GM18951 (cell line): ENCODE measurements at regions not wholly inside any gene's neighbourhood (a gene's known extent, or its start where the extent isn't known, plus 50 kb on each side); places are given as distances from the start of the nearest gene placed in this dataset.

Source experiments
- POLR2A ChIP-seq: IDR thresholded peaks from 4 replicates; pipeline ENCODE4 v1.6.1; 2011; ENCODE audit warnings: mild to moderate bottlenecking; ENCODE audit not compliant: insufficient read length, insufficient read depth; ENCODE audit errors: extremely low read depth
- in situ Hi-C: fragments of 300-500 bp; cut with MboI; formaldehyde crosslinking; loops from one replicate; pipeline ENCODE4 v1.12.0; 2022; ENCODE audit warnings: low sequenced_read_pairs, mixed read lengths, inconsistent platforms; ENCODE audit not compliant: unreplicated experiment

DNA sequence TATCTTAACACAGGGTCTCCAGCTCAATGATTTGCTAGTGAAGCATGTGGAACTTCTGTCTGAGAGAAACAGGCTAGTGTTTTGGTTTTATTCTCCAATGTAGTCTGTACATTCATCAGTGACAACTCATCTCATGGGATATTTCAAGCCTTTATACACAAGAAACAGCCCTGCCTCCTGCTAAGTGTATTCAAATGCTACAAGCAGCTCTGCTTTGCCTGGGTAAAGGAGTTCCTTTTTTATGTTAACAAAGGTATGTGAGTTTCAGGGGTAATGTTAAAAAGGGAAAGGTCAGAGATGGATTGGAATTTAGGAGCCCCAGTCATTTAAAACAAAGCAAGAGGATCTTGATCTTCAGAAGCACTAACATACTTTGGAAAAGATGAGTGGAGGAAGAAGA, 498.7 kb downstream of the ISL1 start:
- in situ Hi-C loops, result no loop called here
- no peak for TF ChIP-seq POLR2A

GRCh38 chr5:51882647-51883046, 499.4 kb downstream of the ISL1 start:
- in situ Hi-C loops, result no loop called here
- no peak for TF ChIP-seq POLR2A

DNA sequence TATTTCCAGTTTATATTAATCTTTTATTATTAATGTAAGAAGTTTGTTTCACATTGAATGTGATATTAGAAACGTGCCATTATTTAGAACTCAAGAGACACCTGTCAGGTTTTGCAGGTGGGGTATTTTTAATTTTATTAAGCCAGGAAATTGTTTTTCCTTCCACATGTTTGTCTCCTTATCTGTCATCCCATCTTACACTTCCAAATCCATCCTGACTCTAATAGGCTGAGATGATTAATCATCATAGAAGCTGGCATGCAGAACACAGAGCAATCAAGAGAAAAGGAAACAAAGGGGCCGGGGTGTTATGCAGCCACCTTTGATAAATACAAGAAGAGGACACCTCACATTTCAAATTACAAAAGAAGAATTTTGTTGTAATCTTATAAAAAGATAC, 506.5 kb downstream of the ISL1 start:
- TF ChIP-seq POLR2A, result no peak

DNA sequence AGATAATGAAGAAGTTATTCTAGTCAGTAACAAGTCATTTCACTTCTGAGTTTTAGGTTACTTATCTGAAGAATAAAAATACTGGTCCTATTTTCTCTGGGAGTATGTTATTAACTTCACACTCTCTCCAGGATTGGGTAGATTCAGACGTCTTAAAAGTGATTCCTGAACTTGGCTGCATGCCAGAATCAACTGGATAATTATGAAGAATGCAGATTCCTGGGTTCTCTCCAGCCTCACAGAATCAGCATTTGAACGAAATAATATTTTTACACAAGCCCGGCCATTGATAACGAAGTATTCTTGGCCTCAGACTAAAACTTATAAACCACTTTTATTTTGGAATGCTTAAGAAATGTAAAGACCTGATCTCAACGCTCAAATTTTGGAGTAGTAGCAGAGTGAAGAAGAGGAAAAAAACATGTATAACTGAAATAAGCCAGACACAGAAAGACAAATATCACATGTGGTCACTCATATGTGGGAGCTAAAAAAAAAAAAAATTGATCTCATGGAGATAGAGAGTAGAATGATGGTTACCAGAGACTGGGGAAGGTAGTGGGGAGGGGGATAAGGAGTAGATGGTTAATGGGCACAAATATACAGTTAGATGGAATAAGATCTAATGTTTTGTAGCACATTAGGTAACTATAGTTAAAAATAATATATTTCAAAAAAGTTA, 507.3 kb downstream of the ISL1 start:
- no peak for TF ChIP-seq POLR2A
- in situ Hi-C loops, result no loop called here

More for the DNA sequence above, 506.5 kb downstream of the ISL1 start:
- in situ Hi-C loops, result no loop called here

GRCh38 chr5:51892680-51893079, 509.4 kb downstream of the ISL1 start:
- in situ Hi-C loops, result no loop called here
- TF ChIP-seq POLR2A, result no peak

DNA sequence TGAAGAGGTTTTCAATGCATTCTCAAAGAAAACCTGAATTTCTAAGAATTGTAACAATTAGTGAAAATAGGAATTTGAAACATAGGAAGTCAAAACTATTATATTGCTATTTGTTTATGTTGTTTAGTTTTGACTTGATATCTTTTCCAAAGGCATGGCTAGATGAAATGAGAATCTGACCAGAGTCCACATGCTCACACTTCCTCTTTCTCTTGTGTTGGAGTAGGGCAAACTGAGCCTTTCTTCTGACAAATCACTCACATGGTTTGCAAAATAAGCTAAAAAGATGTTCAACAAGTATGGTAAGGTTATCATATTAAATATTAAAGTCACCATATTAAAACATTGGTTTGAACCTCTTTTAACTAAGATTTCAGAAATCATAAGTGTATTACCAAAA, 512.6 kb downstream of the ISL1 start:
- TF ChIP-seq POLR2A, result no peak
- in situ Hi-C loops, result no loop called here

- in situ Hi-C loops, result no loop called here
- no peak for TF ChIP-seq POLR2A
These were observed 519.3 kb downstream of the ISL1 start for GRCh38 chr5:51902512-51902911.

- in situ Hi-C loops, result no loop called here
- no peak for TF ChIP-seq POLR2A
These were observed 525.0 kb downstream of the ISL1 start for GRCh38 chr5:51908215-51908614.

- in situ Hi-C loops, result no loop called here
- TF ChIP-seq POLR2A, result no peak
These were observed 561.4 kb downstream of the ISL1 start for GRCh38 chr5:51944500-51945125.

DNA sequence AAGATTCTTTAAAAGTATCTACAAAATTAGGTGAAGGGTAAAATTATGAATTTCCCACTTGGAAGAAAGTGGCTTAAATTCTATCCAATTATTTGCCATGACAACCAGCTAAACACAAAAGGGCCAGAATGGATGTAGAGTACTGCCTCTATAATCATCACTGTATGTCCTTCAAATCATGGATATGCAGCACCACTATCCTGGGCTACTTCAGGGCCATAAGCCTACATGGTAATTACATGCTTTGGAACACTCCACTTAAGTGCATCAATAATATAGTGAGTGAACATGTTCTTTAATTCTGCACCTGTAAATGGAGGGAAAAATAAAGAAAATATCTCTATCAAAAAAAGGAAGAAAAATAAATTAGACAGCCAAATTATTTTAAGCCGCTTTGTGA, 575.2 kb downstream of the ISL1 start:
- in situ Hi-C loops, result no loop called here

DNA sequence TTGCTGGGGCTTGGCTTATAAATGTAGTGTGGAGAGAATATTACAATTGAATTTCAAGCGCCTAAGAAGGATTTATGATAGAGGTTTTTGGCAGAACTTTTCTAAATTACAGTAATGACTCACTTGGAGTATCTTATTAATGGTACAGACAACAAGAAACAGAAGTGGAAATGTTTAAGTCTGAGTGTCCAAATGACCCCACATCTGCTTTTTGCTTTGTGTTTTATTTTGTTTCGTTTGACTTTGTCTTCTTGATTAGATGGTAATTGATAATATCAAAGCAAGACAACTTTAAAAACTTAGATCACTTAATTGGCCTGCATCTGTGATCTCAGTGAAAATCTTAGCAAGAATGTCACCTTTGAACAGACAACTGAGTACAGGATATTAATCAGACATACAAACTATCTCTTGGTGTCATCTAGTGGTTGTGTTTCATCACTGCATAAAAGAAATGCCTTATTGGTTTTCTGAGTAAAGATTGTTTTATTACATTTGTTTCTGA, 577.4 kb downstream of the ISL1 start:
- in situ Hi-C loops, result no loop called here
- TF ChIP-seq POLR2A, result no peak

More for the DNA sequence above, 575.2 kb downstream of the ISL1 start:
- no peak for TF ChIP-seq POLR2A

GRCh38 chr5:51961154-51961562, 577.9 kb downstream of the ISL1 start:
- in situ Hi-C loops, result no loop called here
- TF ChIP-seq POLR2A, result no peak

DNA sequence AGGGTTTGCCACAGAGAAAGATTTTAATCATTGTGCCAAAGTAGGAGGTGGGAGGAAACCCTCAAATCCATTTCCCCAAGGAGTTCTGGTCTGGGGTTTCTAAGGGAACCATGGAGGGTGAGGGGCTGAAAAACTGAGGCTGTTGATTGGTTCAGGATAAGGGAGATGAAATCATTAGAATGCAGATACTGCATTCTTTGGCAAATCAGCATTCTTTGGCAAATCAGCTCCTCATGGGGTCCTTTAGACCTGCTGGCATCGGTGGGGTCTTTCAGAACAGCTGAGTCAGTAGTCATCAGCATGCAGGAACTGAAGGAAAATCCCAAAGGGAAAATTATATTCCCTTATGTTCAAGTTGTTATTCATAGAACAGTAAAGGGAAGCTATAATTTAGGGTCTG, 585.5 kb downstream of the ISL1 start:
- in situ Hi-C loops, result no loop called here
- no peak for TF ChIP-seq POLR2A

DNA sequence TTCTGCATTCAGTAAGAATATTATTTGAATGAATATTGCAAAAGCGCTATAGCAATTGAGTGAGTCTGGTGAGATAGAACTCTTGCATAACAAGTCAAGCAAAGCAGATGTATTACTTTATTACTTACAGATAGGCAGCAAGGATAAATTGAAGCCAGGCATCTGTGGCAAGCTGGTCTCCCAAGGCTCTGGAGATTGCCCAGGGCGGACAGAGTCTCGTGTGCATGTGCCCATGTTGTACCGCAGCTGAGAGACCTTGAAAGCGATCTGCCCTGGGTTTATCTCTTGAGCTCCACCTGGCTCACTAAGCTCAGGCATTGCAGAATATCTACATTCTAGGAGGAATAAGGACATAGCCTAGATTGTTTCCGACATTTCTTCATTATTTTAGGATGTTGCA, 591.6 kb downstream of the ISL1 start:
- TF ChIP-seq POLR2A, result no peak
- in situ Hi-C loops, result loop anchor here (25.0 kb wide), 1 partner anchor 1013 kb away; no protein-coding TSS in a partner anchor
